BJ (cell line): ENCODE measurements at regions not wholly inside any gene's neighbourhood (a gene's known extent, or its start where the extent isn't known, plus 50 kb on each side); places are given as distances from the start of the nearest gene placed in this dataset.

Source experiments
- CTCF ChIA-PET: fragments of 350-600 bp; formaldehyde crosslinking; extraction: SDS; loops from one replicate; lab custom pipeline; 2021; ENCODE audit warnings: antibody characterized with exemption, inconsistent platforms; lab: Yijun Ruan, JAX
- POLR2A ChIA-PET: fragments of 300-600 bp; sonication (Branson Sonifier 250); formaldehyde crosslinking; extraction: SDS; loops from one replicate; lab custom pipeline; 2021; ENCODE audit warnings: antibody characterized with exemption; lab: Charles Lee
- DNase-seq: peaks from one replicate; pipeline ENCODE4 v3.0.0-alpha.2; 2011; ENCODE audit warnings: low read depth
- H3K27me3 ChIP-seq: 2 replicates; pipeline ENCODE4 v1.6.0; 2011; ENCODE audit warnings: low read length; ENCODE audit not compliant: control insufficient read depth, insufficient read depth
- H3K36me3 ChIP-seq: 2 replicates; pipeline ENCODE4 v1.5.1; 2011; ENCODE audit warnings: low read length; ENCODE audit not compliant: control insufficient read depth, insufficient read depth
- H3K4me3 ChIP-seq: 2 replicates; pipeline ENCODE4 v1.5.1; 2011; ENCODE audit warnings: low read depth, mild to moderate bottlenecking, control low read depth, low read length
- CTCF ChIP-seq: IDR thresholded peaks from 2 replicates; pipeline ENCODE4 v1.5.1; 2011; ENCODE audit warnings: low read depth, mild to moderate bottlenecking, control low read depth, inconsistent platforms, low read length, moderate library complexity; ENCODE audit not compliant: insufficient read depth

GRCh38 chr4:166323250-166323649, 450.2 kb downstream of the TLL1 start:
- TF ChIP-seq CTCF: no peak
- CTCF ChIA-PET: interaction anchor here (1.4 kb wide), 1 partner anchor 271 kb away, joined by 6 read pairs; no protein-coding TSS in a partner anchor
- POLR2A ChIA-PET: no interaction called here
- Histone ChIP-seq H3K36me3 (no peaks in the 10 kb centered on the region), H3K27me3 (no peaks in the 10 kb centered on the region), H3K4me3 (no peak overlapping the region)
- DNase-seq: no peak

GRCh38 chr4:166324321-166324720, 451.3 kb downstream of the TLL1 start:
- DNase-seq: no peak
- POLR2A ChIA-PET: no interaction called here
- H3K36me3 ChIP-seq: no peaks in the 10 kb centered on the region
- peak; percentile 33; the same call in 1 of the 2 replicates for TF ChIP-seq CTCF
- no peaks in the 10 kb centered on the region for H3K27me3 ChIP-seq
- CTCF ChIA-PET: no interaction called here
- no peak overlapping the region for H3K4me3 ChIP-seq

GRCh38 chr4:166335256-166335938, 462.4 kb downstream of the TLL1 start:
- H3K4me3 ChIP-seq: no peak overlapping the region
- ChIA-PET POLR2A (no interaction called here), CTCF (interaction anchor here (0.6 kb wide), 1 partner anchor 1432 kb away, joined by 5 read pairs; no protein-coding TSS in a partner anchor)
- H3K27me3 ChIP-seq: no peaks in the 10 kb centered on the region
- DNase-seq: no peak
- no peaks in the 10 kb centered on the region for H3K36me3 ChIP-seq
- no peak for TF ChIP-seq CTCF

GRCh38 chr4:166341992-166342391, 469.0 kb downstream of the TLL1 start:
- CTCF ChIA-PET: no interaction called here
- no peak for TF ChIP-seq CTCF
- POLR2A ChIA-PET: no interaction called here

GRCh38 chr4:166363198-166363597, 490.2 kb downstream of the TLL1 start:
- no peak for DNase-seq
- no peak overlapping the region for H3K4me3 ChIP-seq
- no peaks in the 10 kb centered on the region for H3K27me3 ChIP-seq
- H3K36me3 ChIP-seq: no peaks in the 10 kb centered on the region
- ChIA-PET CTCF (no interaction called here), POLR2A (no interaction called here)
- TF ChIP-seq CTCF: no peak

More at GRCh38 chr4:166341992-166342391, 469.0 kb downstream of the TLL1 start:
- Histone ChIP-seq H3K36me3 (no peaks in the 10 kb centered on the region), H3K4me3 (no peak overlapping the region), H3K27me3 (no peaks in the 10 kb centered on the region)
- no peak for DNase-seq
